HG03045 (cell line): ENCODE measurements at regions not wholly inside any gene's neighbourhood (a gene's known extent, or its start where the extent isn't known, plus 50 kb on each side); places are given as distances from the start of the nearest gene placed in this dataset.

Experiments
- ATAC-seq: cut with Tn5 transposase; IDR thresholded peaks from one replicate; pipeline ENCODE4 v1.9.1; 2021; ENCODE audit warnings: mild to moderate bottlenecking, moderate library complexity; ENCODE audit not compliant: unreplicated experiment

DNA sequence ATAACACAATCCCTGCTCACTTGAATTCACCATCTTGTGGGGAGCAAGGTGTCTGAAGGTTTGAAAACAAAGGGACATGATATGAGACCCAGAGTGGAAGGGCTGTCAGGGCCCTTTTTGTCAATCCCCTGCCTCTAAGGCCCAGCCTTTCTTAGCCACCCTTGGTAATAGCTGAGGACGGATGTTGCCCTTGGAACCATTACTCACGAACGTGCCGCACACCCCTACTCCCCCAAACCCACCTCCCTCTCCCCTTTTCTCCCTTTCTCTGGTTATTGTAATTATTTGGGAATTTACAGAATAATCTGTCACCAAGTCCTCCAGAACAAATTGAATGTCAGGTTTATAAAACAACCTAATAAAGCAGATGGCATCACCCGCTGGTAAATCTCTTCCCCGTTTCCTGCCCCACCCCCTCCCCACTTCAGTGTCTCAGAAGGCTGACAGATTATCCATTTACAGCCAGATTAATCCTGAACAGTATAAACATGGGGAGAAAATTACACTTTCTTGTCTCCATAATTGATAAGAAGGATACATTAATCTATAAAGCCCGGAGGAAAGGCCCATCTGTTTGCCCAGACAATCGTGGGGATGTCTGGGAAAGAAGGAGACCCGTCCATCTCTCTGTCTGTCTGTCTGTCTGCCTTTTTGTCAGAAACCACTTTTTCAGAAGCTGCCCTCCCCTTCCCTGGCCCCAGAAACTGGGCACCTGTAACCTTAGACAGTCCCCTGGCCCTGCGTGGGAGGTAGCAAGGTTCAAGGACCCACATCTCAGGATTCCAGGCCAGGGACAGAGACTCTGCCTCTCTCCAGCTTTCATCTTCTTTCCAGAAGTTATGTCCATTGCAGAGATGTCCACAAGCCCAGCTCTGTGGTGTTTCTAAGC is 60.6 kb upstream of the CD34 start:
- ATAC-seq, result no peak

DNA sequence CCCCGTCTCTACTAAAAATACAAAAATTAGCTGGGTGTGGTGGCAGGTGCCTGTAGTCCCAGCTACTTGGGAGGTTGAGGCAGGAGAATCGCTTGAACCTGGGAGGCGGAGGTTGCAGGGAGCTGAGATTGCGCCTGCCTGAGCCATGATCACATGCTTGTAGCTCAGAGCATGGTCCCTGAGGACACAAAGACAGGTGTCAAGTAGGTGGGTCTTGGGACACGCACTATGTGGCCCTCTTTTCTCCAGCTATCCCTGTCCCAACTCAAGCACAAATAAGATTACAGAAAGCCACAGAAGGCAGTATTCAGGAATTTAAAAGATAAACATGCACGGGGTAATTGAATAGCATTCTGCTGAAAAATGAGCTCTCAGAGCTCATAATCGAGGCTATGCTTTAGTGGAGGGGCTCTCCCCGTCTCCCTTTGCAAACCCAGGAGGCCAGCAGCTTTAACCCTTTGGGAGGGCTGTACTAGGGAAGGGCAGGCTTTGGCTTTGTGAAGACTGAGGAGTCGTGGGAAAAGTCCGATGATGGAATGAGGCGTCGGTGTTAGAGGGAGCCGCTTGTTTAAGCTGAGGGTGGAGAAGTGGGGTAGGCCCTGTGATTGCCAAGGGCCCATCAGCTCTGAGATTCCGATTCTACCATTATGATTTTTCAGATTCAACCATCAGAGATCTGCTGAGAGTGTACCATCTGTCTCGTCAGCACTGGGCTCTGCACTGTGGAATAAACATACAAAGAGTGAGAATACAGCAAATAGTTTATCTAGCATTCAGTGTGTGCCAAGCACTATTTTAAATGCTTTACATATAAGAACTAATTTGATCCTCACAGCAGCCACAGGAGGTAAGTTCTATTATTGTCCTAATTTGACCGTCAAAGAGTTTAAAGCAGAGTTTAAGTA is 59.7 kb upstream of the CD34 start:
- ATAC-seq, result no peak

DNA sequence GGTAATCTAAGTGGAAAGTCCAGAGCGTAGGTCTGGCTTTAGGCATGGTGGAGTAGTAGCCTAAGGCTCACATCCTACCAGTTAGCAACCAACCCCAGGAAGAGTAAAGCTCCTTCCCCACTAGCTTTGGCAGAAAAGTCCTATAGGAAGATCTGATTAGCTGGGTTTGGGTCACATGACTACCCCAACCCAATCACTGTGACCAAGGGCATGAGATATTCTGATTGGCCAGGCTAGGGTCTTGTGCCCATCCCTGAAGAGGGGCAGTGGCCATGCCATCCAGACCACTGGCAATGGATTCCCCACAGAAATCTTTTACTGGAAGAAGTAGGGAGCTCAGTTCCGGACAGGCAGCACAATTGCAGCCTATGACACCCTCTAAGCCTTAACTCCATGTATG is 58.6 kb upstream of the CD34 start:
- ATAC-seq, result no peak

DNA sequence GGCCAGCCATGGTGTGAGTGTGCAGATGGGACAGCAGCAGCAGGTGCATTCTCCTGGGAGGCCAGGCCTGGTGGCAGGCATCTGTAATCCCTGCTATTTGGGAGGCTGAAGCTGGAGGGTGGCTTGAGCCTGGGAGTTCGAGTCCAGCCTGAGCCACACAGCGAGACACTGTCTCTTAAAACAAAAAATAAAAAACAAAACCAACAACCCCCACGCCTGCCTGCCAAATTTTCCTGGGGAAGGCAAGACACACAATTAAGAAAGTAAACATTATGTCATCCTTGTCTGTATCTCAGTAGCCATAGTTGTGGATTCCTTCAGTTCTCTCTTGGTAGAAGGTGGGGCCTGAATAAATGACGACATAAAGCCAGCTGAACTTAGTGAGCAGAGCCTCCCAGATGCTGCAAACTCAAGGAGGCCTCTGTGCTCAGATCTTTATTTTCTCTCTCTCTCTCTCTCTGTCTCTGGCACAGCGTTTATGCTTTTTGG is 57.6 kb upstream of the CD34 start:
- no peak for ATAC-seq

DNA sequence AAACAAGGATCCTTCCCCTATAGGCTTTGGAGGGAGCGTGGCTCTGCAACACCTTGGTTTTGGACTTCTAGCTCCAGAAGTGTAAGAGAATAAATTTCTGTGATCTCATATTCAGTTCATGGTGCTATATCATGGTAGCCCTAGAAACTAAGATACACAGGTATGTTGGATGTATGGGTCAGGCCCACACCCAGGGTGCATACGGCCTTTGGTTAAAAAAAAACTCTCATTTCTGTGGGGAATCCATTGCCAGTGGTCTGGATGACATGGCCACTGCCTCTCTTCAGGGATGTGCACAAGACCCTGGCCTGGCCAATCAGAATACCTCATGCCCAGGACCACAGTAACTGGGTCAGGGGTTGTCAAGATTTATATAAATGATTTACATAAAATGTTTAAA is 56.8 kb upstream of the CD34 start:
- no peak for ATAC-seq

DNA sequence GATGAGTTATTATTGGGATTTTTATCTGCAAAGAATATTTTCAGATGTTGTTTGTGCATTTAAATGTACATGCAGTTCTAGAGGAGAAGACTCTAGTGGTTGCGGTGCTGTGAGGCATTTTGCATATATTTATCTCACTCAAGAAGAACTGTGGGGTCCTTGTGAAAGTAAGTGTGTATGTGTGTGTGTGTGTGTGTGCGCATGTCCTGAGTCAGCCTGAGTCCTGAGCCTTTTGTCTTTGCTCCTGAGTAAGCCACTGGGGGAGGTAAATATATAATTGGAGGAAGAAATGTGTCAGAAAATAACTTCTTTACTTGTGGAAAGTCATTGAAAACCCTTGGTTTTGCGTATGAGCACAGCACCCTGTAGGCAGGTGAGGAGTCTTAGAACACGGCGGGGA is 55.6 kb upstream of the CD34 start:
- no peak for ATAC-seq

DNA sequence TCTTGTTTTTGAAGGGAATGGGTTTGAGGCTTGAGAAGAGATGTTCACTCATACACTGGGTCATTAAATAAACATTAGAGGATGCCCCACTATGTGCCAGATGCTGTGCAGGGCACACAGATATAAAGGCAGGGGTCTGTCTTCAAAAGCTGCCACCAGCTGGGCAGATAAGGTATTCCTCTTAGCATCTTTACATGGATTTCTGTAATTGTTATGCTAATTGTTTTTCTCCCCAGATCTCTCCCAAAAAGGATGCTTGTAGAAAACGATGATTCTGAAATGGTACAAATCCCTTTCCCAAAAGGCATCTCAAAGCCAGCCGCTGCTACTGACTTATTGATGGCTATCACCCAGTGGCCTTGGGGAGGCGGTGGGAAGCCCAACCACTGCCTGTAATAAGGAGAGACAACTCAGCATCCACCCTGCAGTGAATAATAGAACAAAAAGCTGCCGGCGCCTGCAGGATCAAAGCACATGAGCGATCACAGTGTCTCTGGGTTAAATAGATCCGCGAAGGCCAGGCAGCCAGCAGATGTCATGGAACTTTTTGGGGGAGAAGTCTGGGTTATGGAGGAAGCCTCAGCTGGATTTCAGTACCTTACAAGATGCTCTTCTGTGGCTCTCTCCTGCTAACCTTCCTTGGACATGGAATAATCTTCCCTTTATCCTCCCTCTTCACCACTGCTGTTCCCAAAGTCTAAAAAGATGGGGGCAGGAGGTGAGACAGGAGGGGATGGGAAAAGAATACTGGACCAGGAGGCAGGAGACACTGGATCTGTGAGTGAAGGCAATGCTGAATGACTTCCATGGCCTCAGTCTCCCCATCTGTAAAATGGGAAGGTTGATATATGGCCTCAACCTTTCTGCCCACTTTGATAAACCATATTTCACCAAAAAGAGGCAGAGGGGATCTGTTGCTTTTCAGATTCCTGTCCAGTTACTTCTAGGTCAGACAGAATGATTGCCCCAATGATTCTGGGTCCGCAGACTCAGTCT is 54.8 kb upstream of the CD34 start:
- ATAC-seq, result no peak

DNA sequence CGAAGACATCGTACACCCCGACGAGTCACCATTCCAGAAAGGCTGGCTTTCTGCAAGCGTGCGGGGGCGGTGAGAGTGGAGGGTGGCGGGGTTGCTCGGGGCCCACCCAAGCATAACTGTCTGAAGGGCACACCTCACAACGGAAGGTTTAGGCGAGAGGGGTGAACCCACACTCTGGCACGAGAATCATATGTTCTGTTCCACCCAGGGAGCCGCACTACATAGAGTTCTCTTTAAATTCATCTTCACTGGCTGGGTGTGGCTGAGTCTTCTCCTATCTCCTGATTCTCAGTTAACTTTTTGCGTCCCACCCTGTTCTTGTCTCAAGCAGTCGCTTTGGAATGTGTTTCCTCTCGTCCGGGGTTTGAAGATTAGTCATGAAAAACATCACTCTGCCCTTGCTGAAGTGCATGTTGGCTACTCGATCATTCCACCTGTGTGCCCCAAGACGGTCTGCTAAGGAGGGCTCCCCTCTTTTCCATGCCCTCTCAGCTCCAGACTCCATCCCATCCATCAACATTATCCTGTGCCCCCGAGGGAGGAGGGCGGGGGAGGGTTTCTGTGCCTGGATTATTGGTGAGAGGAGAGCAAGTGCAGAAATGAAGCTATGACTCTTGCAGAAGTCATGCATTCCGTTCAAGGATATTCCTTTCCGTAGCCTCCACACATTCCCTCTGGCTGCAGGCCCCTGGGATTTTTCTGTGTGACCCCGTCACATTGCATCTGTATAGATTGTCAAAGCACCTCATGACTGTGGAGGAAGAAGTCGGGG is 53.5 kb upstream of the CD34 start:
- ATAC-seq, result no peak

DNA sequence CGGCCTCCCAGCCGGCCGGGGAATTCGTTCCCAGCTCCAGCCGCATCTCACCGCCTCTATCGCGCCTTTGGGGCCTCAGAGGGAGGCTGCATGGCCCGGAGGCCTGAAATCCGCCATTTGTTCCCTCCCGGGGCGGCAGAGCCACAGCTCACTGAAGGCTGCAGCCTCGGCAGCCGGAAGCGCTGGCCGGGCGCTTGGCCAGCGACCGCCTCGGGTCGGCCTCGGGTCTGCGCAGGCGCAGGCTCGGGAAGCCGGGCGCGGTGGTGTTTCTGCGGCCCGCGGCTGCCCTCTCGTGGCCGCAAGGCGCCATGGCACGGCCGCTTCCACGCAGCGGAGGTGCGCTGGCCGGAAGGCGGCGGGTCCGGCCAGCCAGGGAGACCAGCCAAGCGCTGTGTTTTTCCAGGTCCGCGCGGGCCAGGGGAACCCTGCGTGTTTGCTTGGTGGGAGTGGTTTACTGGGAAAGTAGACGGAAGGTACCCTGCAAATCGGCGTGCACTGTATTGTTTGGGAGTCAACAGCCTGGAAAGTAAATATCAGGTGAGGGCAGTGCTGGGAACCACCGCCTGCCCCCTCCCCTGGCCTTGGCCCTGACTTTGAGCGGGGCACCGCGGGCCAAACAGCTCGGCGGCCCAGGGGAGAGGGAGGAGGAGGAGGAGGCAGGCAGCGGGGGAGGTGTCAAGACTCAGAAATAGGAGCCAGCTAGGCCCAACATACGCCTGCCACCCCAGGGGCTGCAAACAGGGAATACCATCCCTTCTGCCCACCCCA is 52.7 kb upstream of the CD34 start:
- peak; percentile 73 for ATAC-seq

DNA sequence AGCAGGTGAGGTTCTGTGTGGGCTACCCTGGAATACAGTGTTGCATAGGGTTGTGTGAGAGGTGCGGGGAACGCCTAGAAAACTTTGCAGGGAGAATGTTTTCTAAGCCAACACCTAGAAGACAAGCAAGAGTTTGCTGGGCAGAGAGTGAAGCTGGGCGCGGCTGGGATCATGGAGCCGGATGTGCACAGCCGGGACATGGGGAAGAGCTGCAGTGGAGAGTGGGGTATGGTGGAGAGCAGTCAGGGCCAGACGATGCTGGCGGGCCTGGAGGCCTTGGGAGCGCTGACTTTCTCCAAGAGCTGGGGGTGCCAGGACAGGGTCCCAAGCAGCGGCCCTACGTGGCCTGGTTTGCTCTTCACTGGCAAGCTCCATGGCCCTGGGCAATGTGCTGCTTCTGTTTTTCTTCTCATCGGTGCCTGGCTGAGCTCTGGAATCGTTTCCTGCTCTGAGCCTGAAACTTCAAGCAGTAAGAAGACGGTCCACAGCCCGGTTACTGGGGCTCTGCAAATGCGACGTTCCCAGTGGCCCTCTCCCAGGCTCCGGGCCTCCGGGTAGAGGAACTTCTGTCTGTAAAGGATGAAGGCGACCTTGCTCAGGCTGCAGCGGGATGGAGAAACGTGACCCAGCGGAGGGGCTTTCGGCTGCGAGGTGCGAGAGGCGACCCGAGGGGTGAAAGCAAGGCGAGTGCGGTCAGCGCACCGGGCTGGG is 51.9 kb upstream of the CD34 start:
- peak; percentile 26 for ATAC-seq
